ENCODE measurements at regions not wholly inside any gene's neighbourhood (a gene's known extent, or its start where the extent isn't known, plus 50 kb on each side); places are given as distances from the start of the nearest gene placed in this dataset.

DNA sequence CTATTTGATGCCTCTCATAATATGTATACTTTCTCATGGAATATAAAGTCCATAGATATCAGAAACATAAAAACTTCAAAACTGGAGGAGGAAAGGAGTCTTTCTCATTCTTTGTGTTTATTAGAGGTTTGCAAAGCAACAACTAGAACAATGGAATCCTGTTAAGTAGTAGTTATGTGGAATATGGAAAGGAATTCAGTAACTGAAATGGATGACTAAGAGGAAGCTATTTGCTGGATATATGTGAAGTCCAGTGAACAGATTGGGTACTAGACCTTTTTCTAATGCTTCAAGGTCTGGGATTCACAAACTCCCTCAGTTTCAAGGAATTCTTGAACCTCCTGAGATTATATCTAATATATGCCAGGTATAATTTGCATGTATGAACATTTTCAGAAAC, 353.6 kb upstream of the FANCL start:
- TF ChIP-seq ELF4 (IDR thresholded peaks at IDR 0.05) = no peak
- no peak for TF ChIP-seq HDGF (IDR thresholded peaks at IDR 0.05; ENCODE audit: borderline replicate concordance)
- TF ChIP-seq BHLHE40 (IDR thresholded peaks at IDR 0.05; ENCODE audit: borderline replicate concordance) = no peak
- no peak for TF ChIP-seq FOXM1 (IDR thresholded peaks at IDR 0.05; ENCODE audit: borderline replicate concordance)
- no peak for TF ChIP-seq SP1 (IDR thresholded peaks at IDR 0.05)
- no peak for TF ChIP-seq SUZ12 (IDR thresholded peaks at IDR 0.05)

Measured in HEK293T (cell line).